ENCODE measurements at regions not wholly inside any gene's neighbourhood (a gene's known extent, or its start where the extent isn't known, plus 50 kb on each side); places are given as distances from the start of the nearest gene placed in this dataset.

DNA sequence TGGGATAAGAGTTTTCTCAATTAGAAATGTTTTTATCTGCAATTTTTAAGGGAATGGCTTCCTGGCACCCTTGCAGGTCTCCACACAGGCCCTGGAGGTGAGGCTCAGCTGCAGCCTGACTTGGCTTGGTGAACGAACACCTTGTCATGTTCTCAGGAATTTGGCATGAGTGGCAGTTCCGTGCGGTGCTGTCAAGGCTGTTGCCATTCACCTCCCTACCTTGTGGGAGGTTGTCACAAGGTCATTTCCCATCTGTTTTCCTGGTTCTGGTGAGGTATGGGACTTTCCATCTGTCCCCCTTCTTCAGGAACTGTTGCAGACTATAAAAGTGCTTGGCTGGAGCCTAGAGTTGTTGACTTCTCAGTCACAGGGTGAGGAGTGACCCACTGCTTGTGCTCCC is 82.9 kb downstream of the ELOVL4 start:
- intact Hi-C loops (cut with micrococcal nuclease; ENCODE audit: unreplicated experiment): loop anchor here (10.0 kb wide), 1 partner anchor 1000 kb away; the partner anchor contains the start of gene IRAK1BP1
- ChIA-PET CTCF (interaction anchor here (0.6 kb wide), 1 partner anchor 10 kb away, joined by 6 read pairs; no protein-coding TSS in a partner anchor), POLR2A (ENCODE audit: low non-redundant PET) (no interaction called here)
- no peaks in the 10 kb centered on the region for H3K27me3 ChIP-seq (replicated peaks; ENCODE audit: insufficient read depth, low read depth, low read length, poor library complexity)
- no peak overlapping the region for H3K4me3 ChIP-seq (ENCODE audit: low read depth, low read length, poor library complexity, severe bottlenecking)
- H3K36me3 ChIP-seq (ENCODE audit: insufficient read depth, low read length, poor library complexity, severe bottlenecking): no peaks in the 10 kb centered on the region
- DNase-seq (ENCODE audit: low spot score): no peak
- TF ChIP-seq CTCF (conservative IDR thresholded peaks at IDR 0.05; ENCODE audit: low read depth, low read length) (no peak), EZH2 (IDR thresholded peaks at IDR 0.05; ENCODE audit: borderline replicate concordance, low read depth, low read length, poor library complexity, severe bottlenecking) (no peak)
- H3K4me1 ChIP-seq (ENCODE audit: insufficient read depth, low read length, poor library complexity, severe bottlenecking): no peaks in the 10 kb centered on the region
- no TSS peak for BruUV-seq (replicated peaks)
- no peaks in the 10 kb centered on the region for H3K9me3 ChIP-seq (ENCODE audit: low read depth, low read length, poor library complexity, severe bottlenecking)
- no peak overlapping the region for H3K27ac ChIP-seq (ENCODE audit: low read depth, low read length, poor library complexity, severe bottlenecking)

DNA sequence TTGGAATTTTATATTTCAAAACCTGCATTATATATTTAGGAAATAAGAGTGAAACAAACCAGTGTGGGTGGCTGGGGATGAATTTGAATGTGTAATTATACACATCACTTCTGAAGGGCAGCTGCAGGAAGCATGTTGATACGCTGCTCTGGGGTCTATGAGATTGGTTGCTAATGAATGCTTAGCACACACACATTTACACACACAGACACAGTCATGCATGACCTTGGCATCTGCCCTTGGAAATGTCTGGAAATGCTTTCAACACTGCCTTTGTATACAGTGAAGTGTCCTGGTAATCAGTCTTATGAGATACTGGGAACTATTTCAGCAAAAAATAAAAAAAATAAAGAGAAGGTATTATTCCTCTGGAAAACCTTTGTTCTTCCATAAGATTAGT is 83.4 kb downstream of the ELOVL4 start:
- no peaks in the 10 kb centered on the region for H3K27me3 ChIP-seq (replicated peaks; ENCODE audit: insufficient read depth, low read depth, low read length, poor library complexity)
- H3K36me3 ChIP-seq (ENCODE audit: insufficient read depth, low read length, poor library complexity, severe bottlenecking): no peaks in the 10 kb centered on the region
- H3K4me1 ChIP-seq (ENCODE audit: insufficient read depth, low read length, poor library complexity, severe bottlenecking): no peaks in the 10 kb centered on the region
- no peak overlapping the region for H3K4me3 ChIP-seq (ENCODE audit: low read depth, low read length, poor library complexity, severe bottlenecking)
- TF ChIP-seq CTCF (conservative IDR thresholded peaks at IDR 0.05; ENCODE audit: low read depth, low read length): no peak
- TF ChIP-seq EZH2 (IDR thresholded peaks at IDR 0.05; ENCODE audit: borderline replicate concordance, low read depth, low read length, poor library complexity, severe bottlenecking): no peak
- no peak for DNase-seq (ENCODE audit: low spot score)
- CTCF ChIA-PET: no interaction called here
- BruUV-seq (replicated peaks): no TSS peak
- POLR2A ChIA-PET (ENCODE audit: low non-redundant PET): no interaction called here
- no peak overlapping the region for H3K27ac ChIP-seq (ENCODE audit: low read depth, low read length, poor library complexity, severe bottlenecking)
- no peaks in the 10 kb centered on the region for H3K9me3 ChIP-seq (ENCODE audit: low read depth, low read length, poor library complexity, severe bottlenecking)
- intact Hi-C loops (cut with micrococcal nuclease; ENCODE audit: unreplicated experiment): loop anchor here (10.0 kb wide), 1 partner anchor 999 kb away; the partner anchor contains the start of gene IRAK1BP1

GRCh38 chr6:79863566-79863965 is 83.8 kb downstream of the ELOVL4 start:
- CTCF ChIA-PET: no interaction called here

More at GRCh38 chr6:79863566-79863965, 83.8 kb downstream of the ELOVL4 start:
- Histone ChIP-seq H3K4me3 (ENCODE audit: low read depth, low read length, poor library complexity, severe bottlenecking) (no peak overlapping the region), H3K27me3 (replicated peaks; ENCODE audit: insufficient read depth, low read depth, low read length, poor library complexity) (no peaks in the 10 kb centered on the region), H3K36me3 (ENCODE audit: insufficient read depth, low read length, poor library complexity, severe bottlenecking) (no peaks in the 10 kb centered on the region), H3K27ac (ENCODE audit: low read depth, low read length, poor library complexity, severe bottlenecking) (no peak overlapping the region), H3K4me1 (ENCODE audit: insufficient read depth, low read length, poor library complexity, severe bottlenecking) (no peaks in the 10 kb centered on the region), H3K9me3 (ENCODE audit: low read depth, low read length, poor library complexity, severe bottlenecking) (no peaks in the 10 kb centered on the region)
- no TSS peak for BruUV-seq (replicated peaks)
- intact Hi-C loops (cut with micrococcal nuclease; ENCODE audit: unreplicated experiment): loop anchor here (10.0 kb wide), 1 partner anchor 999 kb away; the partner anchor contains the start of gene IRAK1BP1
- no peak for DNase-seq (ENCODE audit: low spot score)
- TF ChIP-seq EZH2 (IDR thresholded peaks at IDR 0.05; ENCODE audit: borderline replicate concordance, low read depth, low read length, poor library complexity, severe bottlenecking) (no peak), CTCF (conservative IDR thresholded peaks at IDR 0.05; ENCODE audit: low read depth, low read length) (no peak)
- POLR2A ChIA-PET (ENCODE audit: low non-redundant PET): no interaction called here

Measured in A673 (cell line).